Liver (tissue), 7 donors: ENCODE measurements at regions not wholly inside any gene's neighbourhood (a gene's known extent, or its start where the extent isn't known, plus 50 kb on each side); places are given as distances from the start of the nearest gene placed in this dataset.

ENCODE experiments used
- DNase-seq: peaks from one replicate; pipeline ENCODE4 v3.0.0-alpha.2; 2017; ENCODE audit warnings: low spot score
- H3K27ac ChIP-seq, 2 donors: one replicate each; pipeline ENCODE4 v1.7.0; 2013; ENCODE audit warnings: inconsistent platforms in 2 of 2, low read length in 2 of 2, control low read depth in 1 of 2, low read depth in 1 of 2, mild to moderate bottlenecking in 1 of 2
- H3K27me3 ChIP-seq, 4 donors: one replicate each; pipeline versions ENCODE4 v1.6.1 to v1.7.0; 2013; ENCODE audit warnings: low read length in 3 of 4, inconsistent platforms in 1 of 4, mild to moderate bottlenecking in 1 of 4, moderate library complexity in 1 of 4; ENCODE audit not compliant: control insufficient read depth in 4 of 4, insufficient read depth in 4 of 4
- H3K36me3 ChIP-seq, 4 donors: one replicate each; pipeline versions ENCODE4 v1.6.1 to v1.7.0; 2013; ENCODE audit warnings: low read length in 3 of 4, mild to moderate bottlenecking in 3 of 4, low read depth in 1 of 4, moderate library complexity in 1 of 4; ENCODE audit not compliant: control insufficient read depth in 4 of 4, insufficient read depth in 3 of 4
- H3K4me1 ChIP-seq, 4 donors: one replicate each; pipeline versions ENCODE4 v1.6.1 to v1.7.0; 2013; ENCODE audit warnings: low read length in 3 of 4, mild to moderate bottlenecking in 3 of 4, moderate library complexity in 1 of 4; ENCODE audit not compliant: control insufficient read depth in 4 of 4, insufficient read depth in 4 of 4
- H3K4me3 ChIP-seq, 3 donors: one replicate each; pipeline versions ENCODE4 v1.6.1 to v1.7.0; 2013; ENCODE audit warnings: low read length in 3 of 3, control low read depth in 1 of 3, low read depth in 1 of 3, mild to moderate bottlenecking in 1 of 3
- H3K9ac ChIP-seq, 2 donors: one replicate each; pipeline ENCODE4 v1.7.0; 2013; ENCODE audit warnings: low read length in 2 of 2, mild to moderate bottlenecking in 2 of 2, moderate library complexity in 2 of 2, control low read depth in 1 of 2, low read depth in 1 of 2
- H3K9me3 ChIP-seq, 4 donors: one replicate each; pipeline versions ENCODE4 v1.6.1 to v1.7.0; 2013; ENCODE audit warnings: low read length in 3 of 4; ENCODE audit not compliant: control insufficient read depth in 4 of 4
- EGR1 ChIP-seq, 2 donors: IDR thresholded peaks; 2 replicates each; pipeline ENCODE4 v1.6.1; 2016 to 2018; ENCODE audit warnings: antibody characterized with exemption in 2 of 2, low read depth in 2 of 2
- FOXA1 ChIP-seq: IDR thresholded peaks from 2 replicates; pipeline ENCODE4 v1.6.1; 2016; ENCODE audit warnings: antibody characterized with exemption
- HNF4A ChIP-seq, 2 donors: conservative IDR thresholded peaks; 2 replicates each; pipeline ENCODE4 v1.6.1; 2016; ENCODE audit warnings: antibody characterized with exemption in 2 of 2, mild to moderate bottlenecking in 2 of 2
- HNF4G ChIP-seq: IDR thresholded peaks from 2 replicates; pipeline ENCODE4 v1.6.1; 2016; ENCODE audit warnings: antibody characterized with exemption
- JUND ChIP-seq, 2 donors: IDR thresholded peaks; 2 replicates each; pipeline ENCODE4 v1.6.1; 2016; ENCODE audit warnings: antibody characterized with exemption in 2 of 2
- NR2F2 ChIP-seq: IDR thresholded peaks from 2 replicates; pipeline ENCODE4 v1.6.1; 2016; ENCODE audit warnings: antibody characterized with exemption
- RXRA ChIP-seq, 2 donors: IDR thresholded peaks; 2 replicates each; pipeline ENCODE4 v1.6.1; 2017 to 2018; ENCODE audit warnings: antibody characterized with exemption in 2 of 2, mild to moderate bottlenecking in 1 of 2
- SP1 ChIP-seq: IDR thresholded peaks from 2 replicates; pipeline ENCODE4 v1.6.1; 2018; ENCODE audit warnings: antibody characterized with exemption, mild to moderate bottlenecking
- TAF1 ChIP-seq: conservative IDR thresholded peaks from 2 replicates; pipeline ENCODE4 v1.6.1; 2016; ENCODE audit warnings: antibody characterized with exemption, mild to moderate bottlenecking
- YY1 ChIP-seq: IDR thresholded peaks from 2 replicates; pipeline ENCODE4 v1.6.1; 2016; ENCODE audit warnings: antibody characterized with exemption, mild to moderate bottlenecking
- WGBS: extraction: QIAGEN DNeasy Blood & Tissue Kit; methylation state at CpG from one replicate; pipeline ENCODE4 v1.1.7; 2013; 5-methylcytosine and 5-hydroxymethylcytosine counted together
- TF ChIP-seq, protein P1 (sequence below): IDR thresholded peaks from 2 replicates; pipeline ENCODE4 v1.6.1; 2016; ENCODE audit warnings: antibody characterized with exemption
- TF ChIP-seq, protein P2 (sequence below): IDR thresholded peaks from 2 replicates; pipeline ENCODE4 v1.6.1; 2016; ENCODE audit warnings: antibody characterized with exemption, mild to moderate bottlenecking
- TF ChIP-seq, protein P3 (sequence below): IDR thresholded peaks from 2 replicates; pipeline ENCODE4 v1.6.1; 2016; ENCODE audit warnings: antibody characterized with exemption
- donor health status: healthy.
- donor health status: healthy.
- donor health status: healthy.
- donor health status: healthy.

- DNase-seq = no peak
- H3K36me3 ChIP-seq = no peaks in the 10 kb centered on the region
- no peak overlapping the region for H3K27ac ChIP-seq
- no peaks in the 10 kb centered on the region for H3K4me1 ChIP-seq
- no peaks in the 10 kb centered on the region for H3K27me3 ChIP-seq
- TF ChIP-seq SP1 (no peak), HNF4G (no peak), EGR1 (IDR thresholded peaks at IDR 0.05; ENCODE audit: low read depth in 2 of 2) (no peak), YY1 (no peak)
- TF ChIP-seq, protein P1, sequence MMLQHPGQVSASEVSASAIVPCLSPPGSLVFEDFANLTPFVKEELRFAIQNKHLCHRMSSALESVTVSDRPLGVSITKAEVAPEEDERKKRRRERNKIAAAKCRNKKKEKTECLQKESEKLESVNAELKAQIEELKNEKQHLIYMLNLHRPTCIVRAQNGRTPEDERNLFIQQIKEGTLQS = no peak
- TF ChIP-seq, protein P2, sequence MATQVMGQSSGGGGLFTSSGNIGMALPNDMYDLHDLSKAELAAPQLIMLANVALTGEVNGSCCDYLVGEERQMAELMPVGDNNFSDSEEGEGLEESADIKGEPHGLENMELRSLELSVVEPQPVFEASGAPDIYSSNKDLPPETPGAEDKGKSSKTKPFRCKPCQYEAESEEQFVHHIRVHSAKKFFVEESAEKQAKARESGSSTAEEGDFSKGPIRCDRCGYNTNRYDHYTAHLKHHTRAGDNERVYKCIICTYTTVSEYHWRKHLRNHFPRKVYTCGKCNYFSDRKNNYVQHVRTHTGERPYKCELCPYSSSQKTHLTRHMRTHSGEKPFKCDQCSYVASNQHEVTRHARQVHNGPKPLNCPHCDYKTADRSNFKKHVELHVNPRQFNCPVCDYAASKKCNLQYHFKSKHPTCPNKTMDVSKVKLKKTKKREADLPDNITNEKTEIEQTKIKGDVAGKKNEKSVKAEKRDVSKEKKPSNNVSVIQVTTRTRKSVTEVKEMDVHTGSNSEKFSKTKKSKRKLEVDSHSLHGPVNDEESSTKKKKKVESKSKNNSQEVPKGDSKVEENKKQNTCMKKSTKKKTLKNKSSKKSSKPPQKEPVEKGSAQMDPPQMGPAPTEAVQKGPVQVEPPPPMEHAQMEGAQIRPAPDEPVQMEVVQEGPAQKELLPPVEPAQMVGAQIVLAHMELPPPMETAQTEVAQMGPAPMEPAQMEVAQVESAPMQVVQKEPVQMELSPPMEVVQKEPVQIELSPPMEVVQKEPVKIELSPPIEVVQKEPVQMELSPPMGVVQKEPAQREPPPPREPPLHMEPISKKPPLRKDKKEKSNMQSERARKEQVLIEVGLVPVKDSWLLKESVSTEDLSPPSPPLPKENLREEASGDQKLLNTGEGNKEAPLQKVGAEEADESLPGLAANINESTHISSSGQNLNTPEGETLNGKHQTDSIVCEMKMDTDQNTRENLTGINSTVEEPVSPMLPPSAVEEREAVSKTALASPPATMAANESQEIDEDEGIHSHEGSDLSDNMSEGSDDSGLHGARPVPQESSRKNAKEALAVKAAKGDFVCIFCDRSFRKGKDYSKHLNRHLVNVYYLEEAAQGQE = no peak
- no peak overlapping the region for H3K9ac ChIP-seq
- H3K9me3 ChIP-seq = no peaks in the 10 kb centered on the region
- 89% methylated on average over 5 of the region's 5 CpGs for WGBS
- H3K4me3 ChIP-seq = no peak overlapping the region
Observed at GRCh38 chr5:158529454-158529853, 570.3 kb downstream of the EBF1 start.

DNA sequence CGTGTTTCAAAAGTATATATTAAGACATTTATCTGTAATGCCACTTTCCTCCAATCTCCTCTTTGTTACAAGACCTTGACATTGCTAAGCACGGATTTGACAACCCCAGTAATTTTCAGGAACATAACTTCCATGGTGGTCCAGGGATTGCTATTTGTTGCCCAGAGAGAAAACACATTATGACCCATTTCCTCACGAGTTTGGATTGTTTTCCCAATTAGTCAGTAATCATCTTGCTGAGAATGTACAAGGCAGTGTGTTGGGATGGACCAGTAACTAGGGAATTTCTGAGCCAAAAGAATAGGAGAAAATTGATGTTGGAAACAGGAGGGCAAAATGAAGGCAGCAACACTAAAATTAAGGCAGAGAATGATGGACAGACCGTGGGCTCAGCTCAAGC lies 574.1 kb downstream of the EBF1 start:
- TF ChIP-seq, protein P1 = no peak
- TF ChIP-seq, protein P2 = no peak
- H3K36me3 ChIP-seq = no peaks in the 10 kb centered on the region
- no peak overlapping the region for H3K4me3 ChIP-seq
- H3K27me3 ChIP-seq = no peaks in the 10 kb centered on the region
- no peaks in the 10 kb centered on the region for H3K4me1 ChIP-seq
- H3K9me3 ChIP-seq = no peaks in the 10 kb centered on the region
- WGBS = 85% methylated on average over 4 of the region's 4 CpGs
- H3K9ac ChIP-seq = no peak overlapping the region
- H3K27ac ChIP-seq = no peak overlapping the region
- no peak for DNase-seq

GRCh38 chr5:158524070-158524469 lies 575.6 kb downstream of the EBF1 start:
- Histone ChIP-seq H3K9me3 (no peaks in the 10 kb centered on the region), H3K4me3 (no peak overlapping the region), H3K27me3 (no peaks in the 10 kb centered on the region), H3K9ac (no peak overlapping the region), H3K4me1 (no peaks in the 10 kb centered on the region), H3K27ac (no peak overlapping the region), H3K36me3 (no peaks in the 10 kb centered on the region)
- no peak for TF ChIP-seq TAF1
- no peak for TF ChIP-seq JUND (IDR thresholded peaks at IDR 0.05)
- no peak for TF ChIP-seq NR2F2
- TF ChIP-seq FOXA1 = no peak
- TF ChIP-seq, protein P3, sequence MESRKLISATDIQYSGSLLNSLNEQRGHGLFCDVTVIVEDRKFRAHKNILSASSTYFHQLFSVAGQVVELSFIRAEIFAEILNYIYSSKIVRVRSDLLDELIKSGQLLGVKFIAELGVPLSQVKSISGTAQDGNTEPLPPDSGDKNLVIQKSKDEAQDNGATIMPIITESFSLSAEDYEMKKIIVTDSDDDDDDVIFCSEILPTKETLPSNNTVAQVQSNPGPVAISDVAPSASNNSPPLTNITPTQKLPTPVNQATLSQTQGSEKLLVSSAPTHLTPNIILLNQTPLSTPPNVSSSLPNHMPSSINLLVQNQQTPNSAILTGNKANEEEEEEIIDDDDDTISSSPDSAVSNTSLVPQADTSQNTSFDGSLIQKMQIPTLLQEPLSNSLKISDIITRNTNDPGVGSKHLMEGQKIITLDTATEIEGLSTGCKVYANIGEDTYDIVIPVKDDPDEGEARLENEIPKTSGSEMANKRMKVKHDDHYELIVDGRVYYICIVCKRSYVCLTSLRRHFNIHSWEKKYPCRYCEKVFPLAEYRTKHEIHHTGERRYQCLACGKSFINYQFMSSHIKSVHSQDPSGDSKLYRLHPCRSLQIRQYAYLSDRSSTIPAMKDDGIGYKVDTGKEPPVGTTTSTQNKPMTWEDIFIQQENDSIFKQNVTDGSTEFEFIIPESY = no peak
- TF ChIP-seq HNF4G = no peak
- no peak for TF ChIP-seq HNF4A (conservative IDR thresholded peaks at IDR 0.05)
- no peak for TF ChIP-seq RXRA (IDR thresholded peaks at IDR 0.05)
- TF ChIP-seq, protein P1 = no peak
- no peak for DNase-seq
